Fibroblast of lung (primary cell): ENCODE measurements at regions not wholly inside any gene's neighbourhood (a gene's known extent, or its start where the extent isn't known, plus 50 kb on each side); places are given as distances from the start of the nearest gene placed in this dataset.
A peak's percentile ranks its signal among the peaks of the same experiment; 100 is the strongest.

Source experiments
- DNase-seq, 2 donors: peaks; one replicate each; pipeline versions ENCODE4 v3.0.0 to v3.0.0-alpha.2; 2010; ENCODE audit warnings: low read depth in 2 of 2
- H2AFZ ChIP-seq: 2 replicates; pipeline ENCODE4 v1.5.1; 2012; ENCODE audit warnings: low read length, control low read depth, inconsistent platforms
- H3K27ac ChIP-seq: 2 replicates; pipeline ENCODE4 v1.5.1; 2011; ENCODE audit warnings: low read length, control low read depth; ENCODE audit not compliant: insufficient read depth
- H3K27me3 ChIP-seq: 2 replicates; pipeline ENCODE4 v1.5.1; 2011; ENCODE audit warnings: mild to moderate bottlenecking, low read length; ENCODE audit not compliant: control insufficient read depth, insufficient read depth
- H3K36me3 ChIP-seq: 2 replicates; pipeline ENCODE4 v1.5.1; 2011; ENCODE audit warnings: low read length; ENCODE audit not compliant: control insufficient read depth, insufficient read depth
- H3K4me1 ChIP-seq: 2 replicates; pipeline ENCODE4 v1.5.1; 2011; ENCODE audit warnings: low read length; ENCODE audit not compliant: control insufficient read depth, insufficient read depth; ENCODE audit errors: extremely low read depth
- H3K4me2 ChIP-seq: 2 replicates; pipeline ENCODE4 v1.5.1; 2011; ENCODE audit warnings: low read length, control low read depth; ENCODE audit not compliant: insufficient read depth; ENCODE audit errors: extremely low read depth
- H3K4me3 ChIP-seq, 4 experiments: fragments of 200-600 bp in 1 of 4; sonication (generic) in 1 of 4; replicated peaks in 1 of 4; 2 replicates each; pipeline ENCODE4 v1.5.1; 2011 to 2016; ENCODE audit warnings: low read length in 4 of 4, low read depth in 3 of 4, mild to moderate bottlenecking in 3 of 4, control low read depth in 2 of 4, inconsistent platforms in 1 of 4, mixed read lengths in 1 of 4; ENCODE audit not compliant: insufficient read depth in 1 of 4; ENCODE audit errors: control extremely low read depth in 1 of 4
- H3K79me2 ChIP-seq: 2 replicates; pipeline ENCODE4 v1.5.1; 2012; ENCODE audit warnings: mild to moderate bottlenecking, low read length, inconsistent platforms; ENCODE audit not compliant: control insufficient read depth, insufficient read depth
- H3K9ac ChIP-seq: 2 replicates; pipeline ENCODE4 v1.5.1; 2011; ENCODE audit warnings: mild to moderate bottlenecking, low read length, control low read depth; ENCODE audit not compliant: insufficient read depth
- H3K9me3 ChIP-seq: 2 replicates; pipeline ENCODE4 v1.5.1; 2012; ENCODE audit warnings: low read depth, low read length; ENCODE audit not compliant: control insufficient read depth, insufficient read depth
- H4K20me1 ChIP-seq: 2 replicates; pipeline ENCODE4 v1.5.1; 2011; ENCODE audit warnings: low read length; ENCODE audit not compliant: control insufficient read depth, insufficient read depth; ENCODE audit errors: extremely low read depth
- EZH2 ChIP-seq: IDR thresholded peaks from 2 replicates; pipeline ENCODE4 v1.5.1; 2012; ENCODE audit warnings: low read length, control low read depth, mild to moderate bottlenecking; ENCODE audit errors: missing control alignments
- TF ChIP-seq, protein P1 (sequence below), 2 donors: IDR thresholded peaks in 1 of 2; conservative IDR thresholded peaks in 1 of 2; 1 replicate in 1 of 2; 2 replicates in 1 of 2; pipeline ENCODE4 v1.5.1; 2011 to 2012; ENCODE audit warnings: low read length in 2 of 2, control low read depth in 1 of 2, inconsistent platforms in 1 of 2, low read depth in 1 of 2, mild to moderate bottlenecking in 1 of 2

DNA sequence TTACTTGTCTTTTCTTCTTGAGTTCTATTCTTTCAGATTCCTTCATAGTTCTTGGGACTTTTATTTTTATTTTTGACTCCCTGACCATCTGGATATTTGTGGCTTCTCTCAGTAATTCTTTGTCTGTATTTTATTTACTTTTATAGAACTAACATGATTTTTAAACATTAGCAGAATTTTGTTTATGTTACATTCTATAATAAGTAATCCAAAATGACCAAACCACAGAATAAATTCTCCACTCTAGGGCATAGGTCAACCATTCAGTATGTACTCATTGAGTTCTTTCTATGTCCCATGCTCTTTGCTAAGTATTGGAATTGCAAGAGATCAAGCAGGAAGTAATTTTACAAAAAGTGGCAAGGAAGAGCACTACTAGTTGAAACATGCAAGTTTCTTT lies 969.0 kb downstream of the TTLL7 start:
- Histone ChIP-seq H3K36me3 (no peaks in the 10 kb centered on the region), H3K27me3 (no peaks in the 10 kb centered on the region), H4K20me1 (no peaks in the 10 kb centered on the region), H3K9ac (no peak overlapping the region), H2AFZ (no peak overlapping the region), H3K27ac (no peak overlapping the region), H3K4me3 (no peak overlapping the region), H3K79me2 (no peaks in the 10 kb centered on the region), H3K4me1 (no peaks in the 10 kb centered on the region), H3K9me3 (no peaks in the 10 kb centered on the region), H3K4me2 (no peak overlapping the region)
- DNase-seq = peak; percentile 2 to 95
- TF ChIP-seq, protein P1, sequence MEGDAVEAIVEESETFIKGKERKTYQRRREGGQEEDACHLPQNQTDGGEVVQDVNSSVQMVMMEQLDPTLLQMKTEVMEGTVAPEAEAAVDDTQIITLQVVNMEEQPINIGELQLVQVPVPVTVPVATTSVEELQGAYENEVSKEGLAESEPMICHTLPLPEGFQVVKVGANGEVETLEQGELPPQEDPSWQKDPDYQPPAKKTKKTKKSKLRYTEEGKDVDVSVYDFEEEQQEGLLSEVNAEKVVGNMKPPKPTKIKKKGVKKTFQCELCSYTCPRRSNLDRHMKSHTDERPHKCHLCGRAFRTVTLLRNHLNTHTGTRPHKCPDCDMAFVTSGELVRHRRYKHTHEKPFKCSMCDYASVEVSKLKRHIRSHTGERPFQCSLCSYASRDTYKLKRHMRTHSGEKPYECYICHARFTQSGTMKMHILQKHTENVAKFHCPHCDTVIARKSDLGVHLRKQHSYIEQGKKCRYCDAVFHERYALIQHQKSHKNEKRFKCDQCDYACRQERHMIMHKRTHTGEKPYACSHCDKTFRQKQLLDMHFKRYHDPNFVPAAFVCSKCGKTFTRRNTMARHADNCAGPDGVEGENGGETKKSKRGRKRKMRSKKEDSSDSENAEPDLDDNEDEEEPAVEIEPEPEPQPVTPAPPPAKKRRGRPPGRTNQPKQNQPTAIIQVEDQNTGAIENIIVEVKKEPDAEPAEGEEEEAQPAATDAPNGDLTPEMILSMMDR (conservative IDR thresholded peaks at IDR 0.05 in 1 of 2, IDR thresholded peaks at IDR 0.05 in 1 of 2; ENCODE audit: low read depth in 1 of 2, low read length in 2 of 2) = no peak
- no peak for TF ChIP-seq EZH2

DNA sequence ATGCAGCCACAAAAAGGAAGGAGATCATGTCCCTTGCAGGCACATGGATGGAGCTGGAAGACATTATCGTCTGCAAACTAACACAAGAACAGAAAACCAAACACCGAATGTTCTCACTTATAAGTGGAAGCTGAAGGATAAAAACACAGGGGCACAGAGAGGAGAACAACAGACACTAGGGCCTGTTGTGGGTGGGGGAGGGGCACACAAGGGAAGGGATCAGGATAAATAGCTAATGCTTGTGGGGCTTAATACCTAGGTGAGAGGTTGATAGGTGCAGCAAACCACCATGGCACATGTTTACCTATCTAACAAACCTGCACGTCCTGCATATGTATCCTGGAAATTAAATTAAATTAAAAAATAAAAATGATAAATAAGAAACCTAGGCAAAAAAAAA lies 969.9 kb downstream of the TTLL7 start:
- no peaks in the 10 kb centered on the region for H3K9me3 ChIP-seq
- H3K27me3 ChIP-seq = no peaks in the 10 kb centered on the region
- no peak overlapping the region for H3K4me2 ChIP-seq
- H3K9ac ChIP-seq = no peak overlapping the region
- no peaks in the 10 kb centered on the region for H3K4me1 ChIP-seq
- TF ChIP-seq EZH2 = no peak
- TF ChIP-seq, protein P1 (conservative IDR thresholded peaks at IDR 0.05 in 1 of 2, IDR thresholded peaks at IDR 0.05 in 1 of 2; ENCODE audit: low read depth in 1 of 2, low read length in 2 of 2) = no peak
- H3K36me3 ChIP-seq = no peaks in the 10 kb centered on the region
- no peak overlapping the region for H2AFZ ChIP-seq
- H4K20me1 ChIP-seq = no peaks in the 10 kb centered on the region
- DNase-seq = no peak
- no peak overlapping the region for H3K27ac ChIP-seq
- no peaks in the 10 kb centered on the region for H3K79me2 ChIP-seq
- no peak overlapping the region for H3K4me3 ChIP-seq

DNA sequence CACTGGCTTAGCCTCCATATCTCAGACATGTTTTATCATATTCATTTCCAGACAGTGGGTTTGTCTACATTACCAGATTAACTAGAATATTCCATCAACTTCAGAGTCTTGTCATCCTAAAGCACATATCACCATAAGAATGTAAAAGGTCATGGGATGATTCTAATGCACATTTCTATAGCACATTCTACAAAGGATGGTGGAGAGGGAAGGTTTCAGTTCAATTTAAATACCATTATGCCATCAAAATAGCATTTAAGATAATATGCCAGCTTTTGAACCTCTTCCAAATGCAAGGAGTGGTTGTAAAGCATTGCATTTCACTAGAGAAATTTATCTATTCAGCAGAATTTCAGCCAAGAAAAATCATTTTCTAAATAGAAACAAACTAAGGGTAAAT lies 970.5 kb downstream of the TTLL7 start:
- TF ChIP-seq, protein P1 (conservative IDR thresholded peaks at IDR 0.05 in 1 of 2, IDR thresholded peaks at IDR 0.05 in 1 of 2; ENCODE audit: low read depth in 1 of 2, low read length in 2 of 2) = no peak
- TF ChIP-seq EZH2 = no peak
- no peak overlapping the region for H3K9ac ChIP-seq
- no peaks in the 10 kb centered on the region for H3K9me3 ChIP-seq
- H3K36me3 ChIP-seq = no peaks in the 10 kb centered on the region
- H3K4me1 ChIP-seq = no peaks in the 10 kb centered on the region
- no peaks in the 10 kb centered on the region for H4K20me1 ChIP-seq
- H3K27me3 ChIP-seq = no peaks in the 10 kb centered on the region
- no peaks in the 10 kb centered on the region for H3K79me2 ChIP-seq
- DNase-seq = no peak
- H3K4me2 ChIP-seq = no peak overlapping the region
- no peak overlapping the region for H2AFZ ChIP-seq
- H3K4me3 ChIP-seq = no peak overlapping the region
- no peak overlapping the region for H3K27ac ChIP-seq
